HFF-Myc (cell line): ENCODE measurements at regions not wholly inside any gene's neighbourhood (a gene's known extent, or its start where the extent isn't known, plus 50 kb on each side); places are given as distances from the start of the nearest gene placed in this dataset.

ENCODE experiments used
- DNase-seq: peaks from one replicate; pipeline ENCODE4 v3.0.0-alpha.2; 2011; ENCODE audit warnings: low read depth; ENCODE audit errors: extremely low read depth
- H3K4me3 ChIP-seq: replicated peaks from 2 replicates; pipeline ENCODE4 v1.5.1; 2011; ENCODE audit warnings: low read depth, mild to moderate bottlenecking, control low read depth, low read length
- TF ChIP-seq, protein P1 (sequence below): IDR thresholded peaks from 2 replicates; pipeline ENCODE4 v1.5.1; 2012; ENCODE audit warnings: mild to moderate bottlenecking, low read depth, low read length, control low read depth; ENCODE audit errors: missing control alignments

DNA sequence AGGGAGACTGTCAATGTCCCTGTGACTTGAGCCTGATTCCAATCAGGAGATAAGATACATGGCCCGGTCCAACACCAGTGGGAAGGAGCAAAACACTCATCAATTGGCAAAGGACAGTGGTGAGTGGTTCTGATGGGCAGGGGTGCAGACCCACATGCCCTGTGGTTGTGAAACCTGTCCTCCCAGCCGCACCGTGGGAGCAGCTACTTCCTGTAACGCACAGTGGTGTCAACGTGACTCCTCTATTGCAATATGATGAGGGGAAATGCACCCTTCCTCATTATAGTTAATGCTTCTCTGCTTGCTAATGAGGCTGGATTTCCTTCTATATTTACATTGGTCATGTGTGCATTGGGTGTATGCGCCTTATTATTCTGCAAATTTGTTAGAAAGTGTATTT lies 223.0 kb downstream of the IRX1 start:
- no peak overlapping the region for H3K4me3 ChIP-seq
- no peak for DNase-seq
- TF ChIP-seq, protein P1, sequence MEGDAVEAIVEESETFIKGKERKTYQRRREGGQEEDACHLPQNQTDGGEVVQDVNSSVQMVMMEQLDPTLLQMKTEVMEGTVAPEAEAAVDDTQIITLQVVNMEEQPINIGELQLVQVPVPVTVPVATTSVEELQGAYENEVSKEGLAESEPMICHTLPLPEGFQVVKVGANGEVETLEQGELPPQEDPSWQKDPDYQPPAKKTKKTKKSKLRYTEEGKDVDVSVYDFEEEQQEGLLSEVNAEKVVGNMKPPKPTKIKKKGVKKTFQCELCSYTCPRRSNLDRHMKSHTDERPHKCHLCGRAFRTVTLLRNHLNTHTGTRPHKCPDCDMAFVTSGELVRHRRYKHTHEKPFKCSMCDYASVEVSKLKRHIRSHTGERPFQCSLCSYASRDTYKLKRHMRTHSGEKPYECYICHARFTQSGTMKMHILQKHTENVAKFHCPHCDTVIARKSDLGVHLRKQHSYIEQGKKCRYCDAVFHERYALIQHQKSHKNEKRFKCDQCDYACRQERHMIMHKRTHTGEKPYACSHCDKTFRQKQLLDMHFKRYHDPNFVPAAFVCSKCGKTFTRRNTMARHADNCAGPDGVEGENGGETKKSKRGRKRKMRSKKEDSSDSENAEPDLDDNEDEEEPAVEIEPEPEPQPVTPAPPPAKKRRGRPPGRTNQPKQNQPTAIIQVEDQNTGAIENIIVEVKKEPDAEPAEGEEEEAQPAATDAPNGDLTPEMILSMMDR: no peak

DNA sequence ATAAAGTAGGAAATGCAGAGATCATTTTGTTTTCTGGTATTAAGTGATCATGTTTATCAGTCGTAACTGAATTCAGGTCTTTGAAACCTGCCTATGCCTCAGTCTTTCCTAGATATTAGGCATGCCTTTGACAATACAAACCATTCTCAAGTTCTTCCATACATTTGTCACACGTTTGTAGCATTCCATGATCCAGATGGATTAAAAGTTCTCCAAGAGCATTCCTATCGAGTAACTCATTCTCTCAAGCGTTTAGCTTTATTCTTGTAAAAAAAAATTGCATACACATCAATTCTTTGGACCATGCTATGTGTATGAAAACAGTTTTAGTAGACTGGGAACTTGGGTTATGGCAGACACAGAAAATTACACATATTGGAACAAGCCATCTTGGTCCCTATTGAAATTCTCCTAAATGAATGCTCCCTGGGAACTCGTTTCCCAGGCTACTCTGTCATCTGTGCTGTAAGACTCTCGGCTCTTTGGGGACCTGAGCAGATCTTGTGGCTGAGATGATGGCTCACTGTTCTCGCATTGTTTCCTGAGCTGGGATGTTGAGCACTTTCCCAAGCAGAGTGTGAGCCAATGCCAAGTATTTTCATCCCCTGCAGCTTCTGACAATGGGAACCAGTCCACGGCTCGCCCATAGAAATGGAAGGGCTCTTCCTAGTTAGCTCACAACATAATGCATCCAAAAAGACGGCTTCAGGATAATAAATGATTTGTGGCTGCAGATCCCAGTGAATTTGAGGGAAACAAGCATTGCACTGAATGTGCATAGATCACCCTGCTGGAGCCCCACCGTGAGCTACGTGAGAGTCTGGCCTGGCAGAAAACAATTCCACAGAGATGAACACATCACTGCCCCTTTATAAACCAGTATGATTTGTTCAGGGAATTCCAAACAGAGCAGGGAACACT lies 230.2 kb downstream of the IRX1 start:
- TF ChIP-seq, protein P1: no peak
- DNase-seq: no peak
- no peak overlapping the region for H3K4me3 ChIP-seq

DNA sequence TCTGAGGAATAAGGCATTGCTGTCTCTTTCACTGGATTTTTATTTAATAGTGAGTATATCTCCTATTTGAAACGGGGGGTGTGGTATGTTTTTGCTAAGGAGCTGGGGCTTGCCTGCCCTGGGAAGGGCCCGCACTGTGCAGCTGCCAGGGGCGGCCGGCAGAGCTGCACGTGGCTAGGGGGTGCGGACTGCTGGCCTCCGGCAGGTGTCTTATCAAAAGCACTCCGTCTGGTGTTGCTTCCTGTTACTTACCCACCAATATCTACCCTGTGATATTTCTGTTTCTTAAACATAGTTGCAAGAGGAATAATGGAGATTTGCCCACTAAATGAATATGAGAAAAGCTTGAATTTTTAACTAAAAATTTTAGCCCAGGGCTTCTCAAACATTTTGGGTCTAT lies 232.0 kb downstream of the IRX1 start:
- H3K4me3 ChIP-seq: no peak overlapping the region
- TF ChIP-seq, protein P1: no peak
- no peak for DNase-seq

DNA sequence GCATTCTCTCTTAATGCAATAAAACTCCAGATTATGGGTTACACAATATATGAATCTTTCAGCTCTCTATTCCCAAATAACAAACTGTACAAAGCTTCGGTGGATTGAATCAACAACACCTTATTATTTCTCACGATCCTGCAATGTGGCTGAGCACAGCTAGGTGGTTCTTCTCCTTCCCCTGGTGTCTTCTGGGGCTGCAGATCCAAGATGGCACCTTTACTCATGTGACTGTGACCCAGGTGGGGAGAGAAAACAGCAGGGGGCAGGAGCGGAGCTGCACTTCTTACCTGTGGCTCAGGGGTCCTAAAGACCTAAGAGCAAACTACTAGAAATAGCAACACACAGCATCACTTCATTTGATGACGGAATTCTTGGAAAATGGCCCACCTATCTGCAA lies 233.1 kb downstream of the IRX1 start:
- TF ChIP-seq, protein P1: no peak
- DNase-seq: no peak

DNA sequence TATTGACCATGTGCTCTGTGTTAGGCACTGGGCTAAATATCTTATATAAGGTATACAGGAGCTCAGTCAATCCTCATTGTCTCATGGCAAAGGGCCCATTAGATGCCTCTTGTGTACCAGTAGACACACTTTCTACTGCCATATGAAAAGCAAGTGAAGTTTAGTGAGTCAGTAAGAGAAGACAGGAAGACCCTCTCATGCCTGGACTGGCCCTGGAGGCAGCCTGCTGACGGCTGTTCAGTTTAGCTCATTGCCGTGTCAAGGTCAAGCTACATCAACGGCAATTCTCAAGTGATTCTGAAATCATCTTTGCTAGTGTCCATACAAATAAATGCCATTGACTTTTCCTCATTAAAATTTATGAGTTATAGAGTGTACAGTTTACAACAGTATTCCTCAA lies 237.9 kb downstream of the IRX1 start:
- no peak for DNase-seq
- H3K4me3 ChIP-seq: no peak overlapping the region
- TF ChIP-seq, protein P1: no peak

More for the DNA sequence above, 233.1 kb downstream of the IRX1 start:
- no peak overlapping the region for H3K4me3 ChIP-seq

DNA sequence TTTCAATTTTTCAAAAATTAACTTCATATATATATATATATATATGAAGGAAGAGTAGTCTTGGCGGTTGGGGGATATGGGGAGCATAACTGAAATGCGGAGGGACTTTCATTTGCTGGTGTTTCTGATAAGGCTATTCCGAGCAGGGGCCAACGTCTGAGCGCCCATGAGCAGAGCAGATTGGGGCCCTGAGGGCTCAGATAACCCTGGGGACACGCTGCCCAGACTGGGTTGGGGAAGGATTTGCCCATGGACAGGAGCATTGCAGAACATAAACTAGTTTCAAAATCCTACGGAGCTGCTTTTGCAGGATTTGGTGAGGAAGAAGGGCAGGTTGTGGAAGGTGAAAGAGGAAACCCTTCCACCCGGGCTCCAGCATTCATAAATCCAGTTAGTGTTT lies 240.2 kb downstream of the IRX1 start:
- TF ChIP-seq, protein P1: no peak
- no peak overlapping the region for H3K4me3 ChIP-seq
- no peak for DNase-seq
